Thymus (tissue), 11 donors: ENCODE measurements at regions not wholly inside any gene's neighbourhood (a gene's known extent, or its start where the extent isn't known, plus 50 kb on each side); places are given as distances from the start of the nearest gene placed in this dataset.

Source experiments
- DNase-seq, 9 donors: peaks; one replicate each; pipeline ENCODE4 v3.0.0-alpha.2; 2013; ENCODE audit warnings: low spot score in 9 of 9, low read depth in 6 of 9, missing footprints in 1 of 9
- H3K27ac ChIP-seq, 2 donors: one replicate each; pipeline ENCODE4 v1.5.1; 2013; ENCODE audit warnings: control low read depth in 1 of 2, low read depth in 1 of 2, low read length in 1 of 2, mild to moderate bottlenecking in 1 of 2, moderate library complexity in 1 of 2
- H3K27me3 ChIP-seq, 2 donors: one replicate each; pipeline ENCODE4 v1.5.1; 2013; ENCODE audit warnings: low read length in 1 of 2; ENCODE audit not compliant: control insufficient read depth in 2 of 2, insufficient read depth in 1 of 2
- H3K36me3 ChIP-seq, 2 donors: one replicate each; pipeline ENCODE4 v1.5.1; 2013; ENCODE audit warnings: low read length in 1 of 2, mild to moderate bottlenecking in 1 of 2, moderate library complexity in 1 of 2; ENCODE audit not compliant: control insufficient read depth in 2 of 2, insufficient read depth in 2 of 2
- H3K4me1 ChIP-seq, 2 donors: one replicate each; pipeline ENCODE4 v1.5.1; 2013; ENCODE audit warnings: low read length in 2 of 2; ENCODE audit not compliant: control insufficient read depth in 2 of 2, insufficient read depth in 2 of 2
- H3K4me3 ChIP-seq, 2 donors: one replicate each; pipeline ENCODE4 v1.5.1; 2013; ENCODE audit warnings: low read length in 2 of 2, control low read depth in 1 of 2, mild to moderate bottlenecking in 1 of 2
- H3K9me3 ChIP-seq, 2 donors: one replicate each; pipeline ENCODE4 v1.5.1; 2013; ENCODE audit warnings: low read length in 1 of 2, mild to moderate bottlenecking in 1 of 2; ENCODE audit not compliant: control insufficient read depth in 2 of 2, insufficient read depth in 1 of 2
- WGBS: extraction: QIAGEN DNeasy Blood & Tissue Kit; methylation state at CpG from one replicate; pipeline ENCODE4 v1.1.7; 2013; 5-methylcytosine and 5-hydroxymethylcytosine counted together
- donor health status: healthy.

DNA sequence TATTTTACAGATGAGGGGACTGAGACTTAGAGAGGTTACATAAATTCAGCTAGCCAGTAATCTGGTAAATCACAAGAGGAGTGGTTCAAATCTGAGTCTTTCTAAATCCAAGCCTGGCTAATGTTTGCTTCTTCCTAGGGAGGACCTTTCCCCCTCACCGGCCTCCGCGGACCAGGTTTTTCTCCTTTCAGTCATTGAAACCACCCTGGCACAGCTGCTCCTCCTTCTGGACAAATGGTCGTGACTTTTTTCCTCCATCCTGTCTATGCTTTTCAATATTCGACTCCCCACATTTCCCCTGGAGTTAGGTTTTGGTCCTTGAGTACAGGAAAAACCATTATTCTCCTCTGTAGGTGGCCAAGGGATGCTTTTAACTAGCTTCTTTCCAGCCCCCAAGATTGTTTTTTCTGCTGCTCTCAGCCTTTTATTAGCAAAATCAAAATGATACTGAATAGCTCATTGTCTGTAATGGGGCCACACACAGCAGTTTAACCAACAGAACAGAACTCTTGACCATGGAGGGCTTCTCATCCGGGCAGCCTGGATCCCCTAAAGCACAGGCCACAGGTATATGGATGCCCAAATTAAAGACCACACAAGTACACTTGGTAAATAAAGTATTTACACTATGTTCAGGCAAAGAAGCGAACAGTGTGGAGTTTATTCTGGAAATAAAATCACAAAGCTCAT, 85.9 kb upstream of the KLHL25 start:
- H3K27me3 ChIP-seq, result peaks cover 0 to 2% of the 10 kb centered on the region in 2 donors
- H3K27ac ChIP-seq, result no peak overlapping the region
- H3K9me3 ChIP-seq, result no peaks in the 10 kb centered on the region
- DNase-seq, result no peak
- H3K4me1 ChIP-seq, result no peaks in the 10 kb centered on the region
- 55% methylated on average over 7 of the region's 7 CpGs for WGBS
- H3K4me3 ChIP-seq, result no peak overlapping the region
- H3K36me3 ChIP-seq, result no peaks in the 10 kb centered on the region

DNA sequence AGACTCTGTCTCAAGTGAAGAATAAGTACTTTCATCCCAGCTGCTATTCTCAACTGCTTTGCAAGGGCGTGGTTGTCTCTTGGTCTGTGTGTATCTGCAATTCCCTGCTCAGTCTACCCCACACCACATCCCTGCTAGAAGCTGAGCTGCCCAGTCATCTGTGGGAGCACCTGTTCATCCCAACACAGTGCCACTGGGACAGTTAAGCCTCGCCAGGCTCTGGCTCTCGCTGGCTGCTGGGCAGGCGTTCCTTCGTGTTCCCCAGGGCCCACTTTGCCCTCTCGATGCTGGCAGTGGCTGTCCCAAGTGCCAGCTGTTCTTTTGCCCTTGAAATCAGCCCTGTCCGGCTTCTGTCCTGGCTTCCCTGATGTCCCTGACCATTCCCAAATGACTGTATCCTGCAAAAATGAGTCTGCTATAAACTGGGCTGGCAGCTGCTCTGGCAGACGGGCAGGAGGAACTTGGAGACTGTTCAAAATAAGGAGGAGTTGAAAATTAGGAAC, 91.6 kb upstream of the KLHL25 start:
- H3K36me3 ChIP-seq, result no peaks in the 10 kb centered on the region
- no peak for DNase-seq
- no peaks in the 10 kb centered on the region for H3K9me3 ChIP-seq
- H3K4me1 ChIP-seq, result no peaks in the 10 kb centered on the region
- 74% methylated on average over 8 of the region's 8 CpGs for WGBS
- H3K27ac ChIP-seq, result no peak overlapping the region
- no peak overlapping the region for H3K4me3 ChIP-seq
- H3K27me3 ChIP-seq, result peaks cover 0 to 2% of the 10 kb centered on the region in 2 donors

DNA sequence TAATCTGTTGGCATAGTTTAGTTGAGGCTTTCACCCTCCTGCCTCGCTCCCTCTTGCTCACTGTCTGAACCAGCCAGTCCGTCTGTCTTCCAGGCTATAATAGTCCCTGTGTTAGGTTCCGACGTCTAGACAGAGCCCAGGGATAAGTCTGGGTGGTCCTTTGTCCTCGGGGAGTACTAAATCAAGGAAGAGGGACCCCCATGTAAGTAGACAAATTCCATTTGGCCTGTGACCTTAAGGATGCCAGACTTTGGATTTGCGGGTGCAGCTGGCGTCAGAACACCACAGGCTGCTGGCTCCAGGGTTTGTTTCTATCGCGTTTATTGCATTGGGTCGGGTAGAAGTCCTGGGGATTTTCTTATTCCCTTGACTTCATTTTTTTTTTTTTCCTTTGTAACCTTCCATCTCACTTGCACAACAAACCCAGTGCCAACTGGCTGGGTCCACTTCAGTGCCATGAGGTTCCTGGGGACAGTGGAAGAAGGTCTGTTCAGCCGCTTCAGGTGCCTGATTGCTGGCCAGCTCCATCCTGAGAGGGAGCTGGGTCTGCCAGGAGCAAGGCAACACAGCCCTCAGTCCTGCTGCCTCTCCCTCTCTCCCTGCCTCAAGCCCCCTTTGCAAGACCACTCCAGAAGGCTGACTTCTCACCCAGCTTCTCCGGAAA, 95.4 kb upstream of the KLHL25 start:
- H3K9me3 ChIP-seq, result no peaks in the 10 kb centered on the region
- H3K36me3 ChIP-seq, result no peaks in the 10 kb centered on the region
- no peak overlapping the region for H3K4me3 ChIP-seq
- peaks cover 0 to 2% of the 10 kb centered on the region in 2 donors for H3K27me3 ChIP-seq
- DNase-seq, result no peak
- H3K4me1 ChIP-seq, result no peaks in the 10 kb centered on the region
- WGBS, result 93% methylated on average over 12 of the region's 12 CpGs
- H3K27ac ChIP-seq, result no peak overlapping the region

DNA sequence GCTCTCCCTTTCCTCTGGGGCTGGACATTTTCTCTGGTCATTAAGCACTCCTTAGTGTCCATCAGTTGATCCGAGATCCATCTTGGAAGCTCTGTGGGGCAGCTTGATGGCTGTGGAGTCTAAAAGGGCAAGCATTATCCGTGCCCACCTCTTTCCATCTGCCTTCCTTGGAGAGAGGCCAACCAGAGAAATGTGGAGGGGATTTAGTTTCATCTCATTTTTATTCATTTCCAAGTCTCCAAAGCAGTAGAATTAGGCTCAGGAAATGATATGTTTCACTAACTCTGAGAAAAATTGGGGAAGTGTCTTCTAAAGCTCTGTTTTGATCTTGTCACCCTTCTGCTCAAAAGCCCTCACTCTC, 95.9 kb upstream of the KLHL25 start:
- no peak overlapping the region for H3K4me3 ChIP-seq
- H3K27me3 ChIP-seq, result peaks cover 0 to 2% of the 10 kb centered on the region in 2 donors
- no peaks in the 10 kb centered on the region for H3K4me1 ChIP-seq
- no peak overlapping the region for H3K27ac ChIP-seq
- 89% methylated on average over 2 of the region's 2 CpGs for WGBS
- no peaks in the 10 kb centered on the region for H3K36me3 ChIP-seq
- no peaks in the 10 kb centered on the region for H3K9me3 ChIP-seq
- no peak for DNase-seq

DNA sequence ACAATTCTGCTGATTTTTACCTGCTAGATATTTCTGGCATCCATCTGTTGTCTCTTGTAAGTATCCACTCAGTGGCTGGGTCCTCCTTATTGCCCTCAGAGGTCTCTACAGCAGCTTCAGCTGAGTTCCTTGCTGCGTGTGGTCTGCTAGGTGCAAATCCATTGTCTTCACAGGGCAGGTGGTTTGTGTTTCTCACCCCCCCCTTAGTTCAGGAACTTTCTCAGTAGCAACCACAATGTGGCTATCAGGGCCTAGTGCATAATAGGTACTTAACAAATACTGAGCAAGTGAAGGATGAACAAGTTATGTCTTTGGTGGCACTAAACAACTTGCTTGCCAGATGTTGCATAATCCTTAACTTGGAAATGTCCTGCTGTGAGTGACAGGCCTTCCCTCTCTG, 96.7 kb upstream of the KLHL25 start:
- Histone ChIP-seq H3K4me3 (no peak overlapping the region), H3K36me3 (no peaks in the 10 kb centered on the region), H3K27ac (no peak overlapping the region), H3K9me3 (no peaks in the 10 kb centered on the region), H3K4me1 (no peaks in the 10 kb centered on the region), H3K27me3 (peaks cover 0 to under 1% of the 10 kb centered on the region in 2 donors)
- 91% methylated on average over 1 of the region's 1 CpG for WGBS
- no peak for DNase-seq

DNA sequence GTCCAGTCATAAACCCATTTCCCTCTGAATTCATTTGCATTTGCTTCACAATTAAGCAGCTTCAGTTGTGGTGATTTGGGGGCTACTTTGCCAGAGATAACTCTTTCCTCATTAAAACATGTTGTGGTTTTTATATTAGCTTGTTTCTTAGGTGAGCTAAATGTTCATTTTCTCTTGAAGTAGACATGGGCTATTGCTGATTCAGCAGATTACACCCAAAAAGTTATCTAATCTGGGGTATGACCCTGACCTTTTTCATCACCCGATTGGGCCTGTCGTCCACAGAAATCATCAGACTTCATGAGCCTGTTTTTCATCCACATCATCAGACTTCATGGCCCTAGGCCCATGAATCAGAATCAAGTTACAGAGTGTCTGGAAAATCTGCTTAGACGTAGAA, 97.5 kb upstream of the KLHL25 start:
- no peaks in the 10 kb centered on the region for H3K27me3 ChIP-seq
- no peak overlapping the region for H3K4me3 ChIP-seq
- no peaks in the 10 kb centered on the region for H3K9me3 ChIP-seq

DNA sequence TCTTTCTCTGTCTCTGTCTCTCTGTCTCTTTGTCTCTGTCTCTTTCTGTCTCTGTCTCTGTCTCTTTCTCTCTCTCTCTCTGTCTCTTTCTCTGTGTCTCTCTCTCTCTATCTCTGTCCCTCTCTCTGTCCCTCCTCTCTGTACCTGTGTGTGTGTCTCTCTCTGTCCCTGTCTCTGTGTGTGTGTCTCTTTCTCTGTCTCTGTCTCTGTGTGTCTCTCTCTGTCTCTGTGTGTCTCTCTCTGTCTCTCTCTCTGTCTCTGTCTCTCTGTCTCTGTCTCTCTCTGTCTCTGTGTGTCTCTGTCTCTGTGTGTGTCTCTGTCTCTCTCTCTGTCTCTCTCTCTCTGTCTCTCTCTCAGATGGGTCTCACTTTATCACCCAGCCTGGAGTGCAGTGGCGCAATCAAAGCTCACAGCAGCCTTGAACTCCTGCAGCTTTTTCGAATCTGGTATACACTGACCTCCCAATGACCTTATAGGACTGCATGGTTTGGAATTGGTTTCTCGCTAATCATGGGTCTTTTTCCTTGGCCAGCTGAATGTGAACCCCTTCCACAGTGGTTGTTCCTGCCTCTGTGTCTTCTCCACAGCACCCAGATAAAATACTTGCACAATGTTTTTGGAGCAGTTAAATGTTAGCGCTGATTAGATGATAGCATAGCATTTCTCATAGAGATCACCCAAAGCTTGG, 102.6 kb upstream of the KLHL25 start:
- H3K27ac ChIP-seq, result no peak overlapping the region
- H3K4me3 ChIP-seq, result no peak overlapping the region
- H3K36me3 ChIP-seq, result no peaks in the 10 kb centered on the region
- 57% methylated on average over 4 of the region's 4 CpGs for WGBS
- no peaks in the 10 kb centered on the region for H3K9me3 ChIP-seq
- DNase-seq, result no peak
- no peaks in the 10 kb centered on the region for H3K4me1 ChIP-seq
- H3K27me3 ChIP-seq, result peaks cover 0 to 2% of the 10 kb centered on the region in 2 donors

More for the DNA sequence above, 97.5 kb upstream of the KLHL25 start:
- no peaks in the 10 kb centered on the region for H3K36me3 ChIP-seq
- H3K4me1 ChIP-seq, result no peaks in the 10 kb centered on the region
- H3K27ac ChIP-seq, result no peak overlapping the region
- 81% methylated on average over 3 of the region's 3 CpGs for WGBS
- DNase-seq, result no peak

DNA sequence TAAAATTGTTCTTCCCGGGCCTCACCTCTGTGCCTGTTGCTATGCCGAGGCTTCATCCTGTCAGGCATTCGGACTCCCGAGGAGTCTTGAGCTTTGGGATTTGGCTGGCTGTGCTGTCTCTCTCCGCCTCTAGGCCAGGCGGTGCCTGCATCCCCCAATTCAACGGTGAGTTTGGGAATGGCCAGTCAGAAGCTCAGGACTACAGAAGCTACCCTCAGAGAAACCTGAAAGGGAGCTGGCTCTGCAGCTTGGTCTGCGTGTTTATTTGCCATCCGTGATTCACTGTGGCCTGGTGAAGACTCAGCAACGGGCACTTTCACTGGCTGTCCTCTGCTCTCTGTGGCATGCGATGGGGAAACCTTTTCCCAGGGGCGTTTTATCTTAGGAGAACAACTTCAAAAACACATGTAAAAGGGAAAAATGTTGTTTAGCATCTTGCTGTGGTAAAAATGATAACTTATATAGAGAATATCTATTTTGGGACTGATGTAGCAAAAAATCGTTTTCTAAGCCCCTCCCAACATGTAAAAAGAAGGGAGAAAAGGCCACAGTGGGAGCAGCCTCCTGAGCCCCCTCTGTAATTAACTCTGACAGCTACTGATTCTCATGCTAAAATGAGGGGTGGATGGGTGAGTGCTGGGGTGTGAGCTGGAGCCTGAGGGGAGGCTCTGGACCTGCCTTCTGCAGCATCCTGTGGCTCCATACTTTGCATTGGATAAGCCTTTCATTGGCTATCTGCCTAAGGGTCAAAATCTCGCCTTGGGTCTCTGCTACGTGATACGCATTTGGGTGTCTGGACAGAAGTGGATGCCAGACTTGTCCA, 103.4 kb upstream of the KLHL25 start:
- Histone ChIP-seq H3K36me3 (no peaks in the 10 kb centered on the region), H3K4me1 (no peaks in the 10 kb centered on the region), H3K4me3 (no peak overlapping the region), H3K9me3 (no peaks in the 10 kb centered on the region), H3K27me3 (peaks cover 0 to 2% of the 10 kb centered on the region in 2 donors), H3K27ac (no peak overlapping the region)
- no peak for DNase-seq
- 43% methylated on average over 16 of the region's 16 CpGs for WGBS
